Neural cell (in vitro differentiated cells): ENCODE measurements at regions not wholly inside any gene's neighbourhood (a gene's known extent, or its start where the extent isn't known, plus 50 kb on each side); places are given as distances from the start of the nearest gene placed in this dataset.

Experiments used
- H2AFZ ChIP-seq: fragments of 200-600, 300-800 bp; sonication (generic), shearing (Covaris generic); 2 replicates; pipeline ENCODE4 v1.6.0; 2014; ENCODE audit warnings: low read depth, mild to moderate bottlenecking, antibody characterized with exemption, low read length, moderate library complexity
- H3F3A ChIP-seq: fragments of 200-600 bp; shearing (Covaris generic); 2 replicates; pipeline ENCODE4 v1.6.1; 2016; ENCODE audit warnings: mild to moderate bottlenecking, moderate library complexity, mixed read lengths, antibody characterized with exemption, low read length; ENCODE audit not compliant: insufficient read depth, poor library complexity, severe bottlenecking
- H3K27ac ChIP-seq: fragments of 200-600, 300-800 bp; sonication (generic), shearing (Covaris generic); 2 replicates; pipeline ENCODE4 v1.5.1; 2014; ENCODE audit warnings: mild to moderate bottlenecking, low read length, moderate library complexity
- H3K27me3 ChIP-seq: fragments of 300-800, 200-600 bp; sonication (generic), shearing (Covaris generic); 2 replicates; pipeline ENCODE4 v1.6.0; 2014; ENCODE audit warnings: mild to moderate bottlenecking, low read depth, low read length, moderate library complexity; ENCODE audit not compliant: insufficient read depth
- H3K36me3 ChIP-seq: fragments of 300-800, 200-600 bp; sonication (generic), shearing (Covaris generic); 2 replicates; pipeline ENCODE4 v1.5.1; 2014; ENCODE audit warnings: mild to moderate bottlenecking, antibody characterized with exemption, low read length, moderate library complexity; ENCODE audit not compliant: insufficient read depth
- H3K4me2 ChIP-seq: fragments of 300-800, 200-600 bp; sonication (generic), shearing (Covaris generic); 2 replicates; pipeline ENCODE4 v1.6.0; 2014; ENCODE audit warnings: mild to moderate bottlenecking, low read length
- H3K4me3 ChIP-seq: fragments of 300-800, 200-600 bp; sonication (generic), shearing (Covaris generic); 2 replicates; pipeline ENCODE4 v1.5.1; 2014; ENCODE audit warnings: mild to moderate bottlenecking, low read length, moderate library complexity
- H3K79me2 ChIP-seq: fragments of 200-600 bp; shearing (Covaris generic); replicated peaks from 2 replicates; pipeline ENCODE4 v1.6.0; 2014; ENCODE audit warnings: mild to moderate bottlenecking, low read length, moderate library complexity; ENCODE audit not compliant: insufficient read depth
- H3K9ac ChIP-seq: fragments of 300-800, 200-600 bp; sonication (generic), shearing (Covaris generic); 2 replicates; pipeline ENCODE4 v1.6.1; 2016; ENCODE audit warnings: mild to moderate bottlenecking, low read length, mixed read lengths
- H3K9me2 ChIP-seq: fragments of 200-600 bp; shearing (Covaris generic); 2 replicates; pipeline ENCODE4 v1.6.1; 2016; ENCODE audit warnings: mild to moderate bottlenecking, low read length, mixed read lengths; ENCODE audit not compliant: insufficient read depth
- H3K9me3 ChIP-seq: fragments of 200-600, 300-800 bp; sonication (generic), shearing (Covaris generic); 2 replicates; pipeline ENCODE4 v1.6.1; 2016; ENCODE audit warnings: mild to moderate bottlenecking, mixed run types, low read length, moderate library complexity, mixed read lengths
- H4K20me1 ChIP-seq: fragments of 200-600 bp; shearing (Covaris generic); 2 replicates; pipeline ENCODE4 v1.6.1; 2016; ENCODE audit warnings: mild to moderate bottlenecking, mixed run types; ENCODE audit not compliant: insufficient read depth
- EP300 ChIP-seq: fragments of 450-650 bp; conservative IDR thresholded peaks from 2 replicates; pipeline ENCODE4 v1.6.1; 2014; ENCODE audit warnings: antibody characterized with exemption, mild to moderate bottlenecking, moderate library complexity; ENCODE audit not compliant: poor library complexity, severe bottlenecking
- EZH2 ChIP-seq: fragments of 200-600, 300-800 bp; shearing (Covaris generic), sonication (generic); IDR thresholded peaks from 2 replicates; pipeline ENCODE4 v1.6.1; 2014; ENCODE audit warnings: antibody characterized with exemption, low read length, borderline replicate concordance, mild to moderate bottlenecking; ENCODE audit not compliant: insufficient read depth, poor library complexity, severe bottlenecking
- MXI1 ChIP-seq: fragments of 450-650 bp; conservative IDR thresholded peaks from 2 replicates; pipeline ENCODE4 v1.6.1; 2014; ENCODE audit warnings: antibody characterized with exemption, mild to moderate bottlenecking; ENCODE audit not compliant: poor library complexity, severe bottlenecking
- POLR2AphosphoS5 ChIP-seq: IDR thresholded peaks from 2 replicates; pipeline ENCODE4 v1.6.1; 2012
- RAD21 ChIP-seq: fragments of 450-650 bp; conservative IDR thresholded peaks from 2 replicates; pipeline ENCODE4 v1.6.1; 2014; ENCODE audit warnings: antibody characterized with exemption, mild to moderate bottlenecking, moderate library complexity
- REST ChIP-seq: IDR thresholded peaks from 2 replicates; pipeline ENCODE4 v1.6.1; 2012; ENCODE audit warnings: borderline replicate concordance
- SMC3 ChIP-seq: fragments of 450-650 bp; conservative IDR thresholded peaks from 2 replicates; pipeline ENCODE4 v1.6.1; 2014; ENCODE audit warnings: antibody characterized with exemption, mild to moderate bottlenecking, moderate library complexity; ENCODE audit not compliant: poor library complexity
- TAF1 ChIP-seq: IDR thresholded peaks from 2 replicates; pipeline ENCODE4 v1.6.1; 2012; ENCODE audit warnings: low read depth
- TF ChIP-seq, protein P1 (sequence below): fragments of 450-650 bp; IDR thresholded peaks from 2 replicates; pipeline ENCODE4 v1.5.1; 2014; ENCODE audit warnings: antibody characterized with exemption, mild to moderate bottlenecking, moderate library complexity; ENCODE audit not compliant: poor library complexity, severe bottlenecking

DNA sequence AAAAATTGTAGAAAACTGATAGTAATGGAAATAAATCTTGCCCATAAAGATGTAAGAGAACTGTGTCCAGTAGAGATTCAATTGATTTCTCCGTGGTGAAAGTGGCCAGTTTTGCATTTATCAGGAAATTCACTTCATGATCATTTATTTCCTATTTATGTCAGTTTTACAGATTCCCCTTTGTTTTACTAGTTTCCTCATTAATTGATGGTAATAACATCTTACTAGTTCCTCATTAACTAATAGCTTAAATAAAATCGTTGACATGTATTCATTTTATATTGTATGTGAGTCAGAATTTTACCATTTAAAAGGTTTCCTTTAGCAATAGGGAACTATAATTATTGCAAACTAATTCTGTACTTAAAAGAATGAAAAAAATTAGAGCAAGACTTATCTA is 99.8 kb upstream of the ADGRF1 start:
- Histone ChIP-seq H3F3A (no peaks in the 10 kb centered on the region), H3K9me2 (no peaks in the 10 kb centered on the region), H3K79me2 (no peaks in the 10 kb centered on the region), H3K4me3 (no peak overlapping the region), H3K9me3 (no peaks in the 10 kb centered on the region), H3K9ac (no peak overlapping the region), H3K4me2 (no peak overlapping the region), H3K27ac (no peak overlapping the region), H3K27me3 (no peaks in the 10 kb centered on the region), H4K20me1 (no peaks in the 10 kb centered on the region), H3K36me3 (no peaks in the 10 kb centered on the region), H2AFZ (no peak overlapping the region)
- TF ChIP-seq TAF1 = no peak
- TF ChIP-seq MXI1 = no peak
- TF ChIP-seq RAD21 = no peak
- TF ChIP-seq EZH2 = no peak

- no peaks in the 10 kb centered on the region for H3K36me3 ChIP-seq
- H3K27me3 ChIP-seq = no peaks in the 10 kb centered on the region
- H3K4me3 ChIP-seq = no peak overlapping the region
- no peaks in the 10 kb centered on the region for H3K79me2 ChIP-seq
- H3K9me3 ChIP-seq = no peaks in the 10 kb centered on the region
- TF ChIP-seq SMC3 = no peak
- no peak for TF ChIP-seq TAF1
- TF ChIP-seq, protein P1, sequence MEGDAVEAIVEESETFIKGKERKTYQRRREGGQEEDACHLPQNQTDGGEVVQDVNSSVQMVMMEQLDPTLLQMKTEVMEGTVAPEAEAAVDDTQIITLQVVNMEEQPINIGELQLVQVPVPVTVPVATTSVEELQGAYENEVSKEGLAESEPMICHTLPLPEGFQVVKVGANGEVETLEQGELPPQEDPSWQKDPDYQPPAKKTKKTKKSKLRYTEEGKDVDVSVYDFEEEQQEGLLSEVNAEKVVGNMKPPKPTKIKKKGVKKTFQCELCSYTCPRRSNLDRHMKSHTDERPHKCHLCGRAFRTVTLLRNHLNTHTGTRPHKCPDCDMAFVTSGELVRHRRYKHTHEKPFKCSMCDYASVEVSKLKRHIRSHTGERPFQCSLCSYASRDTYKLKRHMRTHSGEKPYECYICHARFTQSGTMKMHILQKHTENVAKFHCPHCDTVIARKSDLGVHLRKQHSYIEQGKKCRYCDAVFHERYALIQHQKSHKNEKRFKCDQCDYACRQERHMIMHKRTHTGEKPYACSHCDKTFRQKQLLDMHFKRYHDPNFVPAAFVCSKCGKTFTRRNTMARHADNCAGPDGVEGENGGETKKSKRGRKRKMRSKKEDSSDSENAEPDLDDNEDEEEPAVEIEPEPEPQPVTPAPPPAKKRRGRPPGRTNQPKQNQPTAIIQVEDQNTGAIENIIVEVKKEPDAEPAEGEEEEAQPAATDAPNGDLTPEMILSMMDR = no peak
- no peak for TF ChIP-seq EP300
- no peak for TF ChIP-seq REST
- TF ChIP-seq EZH2 = no peak
- no peak for TF ChIP-seq POLR2AphosphoS5
- no peak for TF ChIP-seq RAD21
- H4K20me1 ChIP-seq = no peaks in the 10 kb centered on the region
- no peak overlapping the region for H2AFZ ChIP-seq
- no peaks in the 10 kb centered on the region for H3F3A ChIP-seq
- no peak overlapping the region for H3K27ac ChIP-seq
- no peak overlapping the region for H3K9ac ChIP-seq
- H3K4me2 ChIP-seq = no peak overlapping the region
- no peaks in the 10 kb centered on the region for H3K9me2 ChIP-seq
Observed at GRCh38 chr6:47141171-47141570, 99.0 kb upstream of the ADGRF1 start.

- H3K4me3 ChIP-seq = no peak overlapping the region
- H3K36me3 ChIP-seq = no peaks in the 10 kb centered on the region
- no peak overlapping the region for H3K27ac ChIP-seq
- TF ChIP-seq SMC3 (no peak), REST (no peak), EP300 (no peak), POLR2AphosphoS5 (no peak), MXI1 (no peak), EZH2 (no peak), TAF1 (no peak), RAD21 (no peak)
- TF ChIP-seq, protein P1 = no peak
- H3F3A ChIP-seq = no peaks in the 10 kb centered on the region
- H3K9ac ChIP-seq = no peak overlapping the region
- no peaks in the 10 kb centered on the region for H3K9me3 ChIP-seq
- H3K79me2 ChIP-seq = no peaks in the 10 kb centered on the region
- no peak overlapping the region for H2AFZ ChIP-seq
- no peaks in the 10 kb centered on the region for H3K9me2 ChIP-seq
- no peak overlapping the region for H3K4me2 ChIP-seq
- no peaks in the 10 kb centered on the region for H3K27me3 ChIP-seq
- H4K20me1 ChIP-seq = no peaks in the 10 kb centered on the region
Observed at GRCh38 chr6:47138046-47138445, 95.9 kb upstream of the ADGRF1 start.
